ENCODE measurements at regions not wholly inside any gene's neighbourhood (a gene's known extent, or its start where the extent isn't known, plus 50 kb on each side); places are given as distances from the start of the nearest gene placed in this dataset.

DNA sequence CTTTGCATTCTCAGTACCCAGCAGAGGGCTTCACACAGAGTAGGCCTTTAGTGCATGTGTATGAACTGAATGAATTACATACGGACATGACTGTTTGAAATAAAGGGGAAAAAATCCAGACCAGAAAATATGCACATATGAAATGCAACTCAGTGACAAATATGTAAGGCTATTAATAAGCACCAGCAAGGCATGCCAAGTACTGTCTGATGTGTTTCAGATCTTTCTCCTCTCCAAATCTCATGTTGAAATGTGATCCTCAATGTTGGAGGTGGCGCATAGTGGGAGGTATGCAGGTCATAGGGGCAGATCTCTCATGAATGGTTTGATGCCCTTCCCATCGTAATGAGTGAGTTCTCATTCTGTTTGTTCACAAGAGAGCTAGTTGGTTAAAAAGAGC, 87.3 kb upstream of the TOMM7 start:
- TF ChIP-seq, protein P1, sequence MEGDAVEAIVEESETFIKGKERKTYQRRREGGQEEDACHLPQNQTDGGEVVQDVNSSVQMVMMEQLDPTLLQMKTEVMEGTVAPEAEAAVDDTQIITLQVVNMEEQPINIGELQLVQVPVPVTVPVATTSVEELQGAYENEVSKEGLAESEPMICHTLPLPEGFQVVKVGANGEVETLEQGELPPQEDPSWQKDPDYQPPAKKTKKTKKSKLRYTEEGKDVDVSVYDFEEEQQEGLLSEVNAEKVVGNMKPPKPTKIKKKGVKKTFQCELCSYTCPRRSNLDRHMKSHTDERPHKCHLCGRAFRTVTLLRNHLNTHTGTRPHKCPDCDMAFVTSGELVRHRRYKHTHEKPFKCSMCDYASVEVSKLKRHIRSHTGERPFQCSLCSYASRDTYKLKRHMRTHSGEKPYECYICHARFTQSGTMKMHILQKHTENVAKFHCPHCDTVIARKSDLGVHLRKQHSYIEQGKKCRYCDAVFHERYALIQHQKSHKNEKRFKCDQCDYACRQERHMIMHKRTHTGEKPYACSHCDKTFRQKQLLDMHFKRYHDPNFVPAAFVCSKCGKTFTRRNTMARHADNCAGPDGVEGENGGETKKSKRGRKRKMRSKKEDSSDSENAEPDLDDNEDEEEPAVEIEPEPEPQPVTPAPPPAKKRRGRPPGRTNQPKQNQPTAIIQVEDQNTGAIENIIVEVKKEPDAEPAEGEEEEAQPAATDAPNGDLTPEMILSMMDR (conservative IDR thresholded peaks at IDR 0.05), result no peak
- no peak overlapping the region for H4K8ac ChIP-seq (replicated peaks; ENCODE audit: insufficient read length, low read depth, low read length)
- Mint-ChIP-seq H3K9me3 (peaks cover 3 to 21% of the 10 kb centered on the region in 2 experiments; a peak in 4 of 5 replicates), H3K4me1 (peaks cover 7 to 9% of the 10 kb centered on the region in 2 experiments), H3K4me3 (no peak overlapping the region), H3K27ac (no peak overlapping the region), H3K36me3 (ENCODE audit: insufficient read depth in 1 of 3, low read depth in 3 of 3) (peaks cover 16 to 26% (median 21%) of the 10 kb centered on the region in 3 experiments), H3K27me3 (ENCODE audit: low read depth) (no peaks in the 10 kb centered on the region)
- H3K79me1 ChIP-seq (ENCODE audit: insufficient read depth, low read depth, low read length, poor library complexity, severe bottlenecking), result no peaks in the 10 kb centered on the region
- H2BK120ac ChIP-seq (ENCODE audit: low read depth, low read length, poor library complexity, severe bottlenecking), result no peak overlapping the region
- H3K27ac ChIP-seq (ENCODE audit: insufficient read length, low read depth, low read length), result no peak overlapping the region
- no peak overlapping the region for H3T11ph ChIP-seq (ENCODE audit: low read length)
- no peak overlapping the region for H4K91ac ChIP-seq (ENCODE audit: insufficient read length, low read depth, low read length)
- H4K20me1 ChIP-seq (ENCODE audit: control insufficient read depth, insufficient read depth, insufficient read length), result no peaks in the 10 kb centered on the region
- no CpG with 5 or more reads among the region's 3 CpGs for WGBS (ENCODE audit: extremely low coverage, insufficient read length, low lambda C conversion rate)
- H3K56ac ChIP-seq (ENCODE audit: insufficient read length, low read depth, low read length), result no peak overlapping the region
- H2AK5ac ChIP-seq (ENCODE audit: insufficient read length, low read length), result no peak overlapping the region
- H2BK12ac ChIP-seq (ENCODE audit: insufficient read length, low read depth, low read length), result no peak overlapping the region
- no peak overlapping the region for H2BK5ac ChIP-seq (ENCODE audit: insufficient read length, low read length)
- no peak overlapping the region for H2BK20ac ChIP-seq (ENCODE audit: low read depth, low read length, poor library complexity, severe bottlenecking)
- no peaks in the 10 kb centered on the region for H3K4me1 ChIP-seq (ENCODE audit: insufficient read depth, low read length)
- no peak overlapping the region for H2AFZ ChIP-seq (ENCODE audit: low read length)
- no peaks in the 10 kb centered on the region for H3K27me3 ChIP-seq (ENCODE audit: insufficient read depth, low read length)
- H4K5ac ChIP-seq (ENCODE audit: insufficient read length, low read depth, low read length), result no peak overlapping the region
- H3K9ac ChIP-seq (ENCODE audit: extremely low read depth, insufficient read length, low read length), result no peak overlapping the region
- H3K4me2 ChIP-seq (ENCODE audit: insufficient read depth, insufficient read length, low read length), result no peak overlapping the region
- no peaks in the 10 kb centered on the region for H3K79me2 ChIP-seq (ENCODE audit: insufficient read depth, low read length)
- no peak overlapping the region for H3K23ac ChIP-seq (ENCODE audit: insufficient read length, low read depth, low read length)
- H3K18ac ChIP-seq (ENCODE audit: insufficient read length, low read depth, low read length), result no peak overlapping the region
- no peak for DNase-seq
- no peaks in the 10 kb centered on the region for H3K23me2 ChIP-seq (ENCODE audit: insufficient read length, low read depth, low read length, poor library complexity, severe bottlenecking)
- no peaks in the 10 kb centered on the region for H3K9me3 ChIP-seq (ENCODE audit: control insufficient read depth, low read depth, low read length)
- H3K4ac ChIP-seq (ENCODE audit: low read depth, low read length), result no peak overlapping the region
- H3K14ac ChIP-seq (ENCODE audit: insufficient read depth, low read length), result no peak overlapping the region
- H2BK15ac ChIP-seq (ENCODE audit: low read depth, low read length), result no peak overlapping the region
